D721Med (cell line): ENCODE measurements at regions not wholly inside any gene's neighbourhood (a gene's known extent, or its start where the extent isn't known, plus 50 kb on each side); places are given as distances from the start of the nearest gene placed in this dataset.

Experiments used
- DNase-seq: peaks from one replicate; pipeline ENCODE4 v3.0.0; 2011; ENCODE audit warnings: low spot score; ENCODE audit not compliant: insufficient read length
- FAIRE-seq: peaks from 2 replicates; lab custom pipeline; 2011; peaks lifted over from hg19 to GRCh38; lab: Jason Lieb, UNC
- TF ChIP-seq, protein P1 (sequence below): IDR thresholded peaks from 2 replicates; pipeline ENCODE4 v1.5.1; 2012; ENCODE audit warnings: mild to moderate bottlenecking, control low read depth; ENCODE audit not compliant: insufficient read depth; ENCODE audit errors: missing control alignments

DNA sequence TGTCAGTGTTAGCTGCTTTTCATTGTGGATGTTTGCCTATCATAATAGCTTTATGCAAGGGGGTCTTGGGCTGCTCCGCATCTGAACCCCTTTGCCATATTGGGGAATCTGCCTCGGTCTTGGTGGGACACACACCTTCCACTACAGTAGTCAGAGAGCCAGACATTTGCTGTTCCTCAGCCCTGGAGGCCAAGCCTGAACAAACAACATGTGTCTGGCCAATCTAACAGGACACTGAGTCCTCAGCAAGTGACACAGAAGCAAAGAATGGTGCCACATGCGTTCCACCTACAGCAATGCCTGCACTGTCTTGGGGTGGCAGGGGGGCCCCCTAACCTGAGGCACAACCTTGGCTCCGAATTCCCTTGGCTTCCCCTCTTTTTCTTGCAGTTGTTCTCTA, 243.9 kb downstream of the LY86 start:
- FAIRE-seq: no peak
- TF ChIP-seq, protein P1, sequence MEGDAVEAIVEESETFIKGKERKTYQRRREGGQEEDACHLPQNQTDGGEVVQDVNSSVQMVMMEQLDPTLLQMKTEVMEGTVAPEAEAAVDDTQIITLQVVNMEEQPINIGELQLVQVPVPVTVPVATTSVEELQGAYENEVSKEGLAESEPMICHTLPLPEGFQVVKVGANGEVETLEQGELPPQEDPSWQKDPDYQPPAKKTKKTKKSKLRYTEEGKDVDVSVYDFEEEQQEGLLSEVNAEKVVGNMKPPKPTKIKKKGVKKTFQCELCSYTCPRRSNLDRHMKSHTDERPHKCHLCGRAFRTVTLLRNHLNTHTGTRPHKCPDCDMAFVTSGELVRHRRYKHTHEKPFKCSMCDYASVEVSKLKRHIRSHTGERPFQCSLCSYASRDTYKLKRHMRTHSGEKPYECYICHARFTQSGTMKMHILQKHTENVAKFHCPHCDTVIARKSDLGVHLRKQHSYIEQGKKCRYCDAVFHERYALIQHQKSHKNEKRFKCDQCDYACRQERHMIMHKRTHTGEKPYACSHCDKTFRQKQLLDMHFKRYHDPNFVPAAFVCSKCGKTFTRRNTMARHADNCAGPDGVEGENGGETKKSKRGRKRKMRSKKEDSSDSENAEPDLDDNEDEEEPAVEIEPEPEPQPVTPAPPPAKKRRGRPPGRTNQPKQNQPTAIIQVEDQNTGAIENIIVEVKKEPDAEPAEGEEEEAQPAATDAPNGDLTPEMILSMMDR: no peak
- no peak for DNase-seq

DNA sequence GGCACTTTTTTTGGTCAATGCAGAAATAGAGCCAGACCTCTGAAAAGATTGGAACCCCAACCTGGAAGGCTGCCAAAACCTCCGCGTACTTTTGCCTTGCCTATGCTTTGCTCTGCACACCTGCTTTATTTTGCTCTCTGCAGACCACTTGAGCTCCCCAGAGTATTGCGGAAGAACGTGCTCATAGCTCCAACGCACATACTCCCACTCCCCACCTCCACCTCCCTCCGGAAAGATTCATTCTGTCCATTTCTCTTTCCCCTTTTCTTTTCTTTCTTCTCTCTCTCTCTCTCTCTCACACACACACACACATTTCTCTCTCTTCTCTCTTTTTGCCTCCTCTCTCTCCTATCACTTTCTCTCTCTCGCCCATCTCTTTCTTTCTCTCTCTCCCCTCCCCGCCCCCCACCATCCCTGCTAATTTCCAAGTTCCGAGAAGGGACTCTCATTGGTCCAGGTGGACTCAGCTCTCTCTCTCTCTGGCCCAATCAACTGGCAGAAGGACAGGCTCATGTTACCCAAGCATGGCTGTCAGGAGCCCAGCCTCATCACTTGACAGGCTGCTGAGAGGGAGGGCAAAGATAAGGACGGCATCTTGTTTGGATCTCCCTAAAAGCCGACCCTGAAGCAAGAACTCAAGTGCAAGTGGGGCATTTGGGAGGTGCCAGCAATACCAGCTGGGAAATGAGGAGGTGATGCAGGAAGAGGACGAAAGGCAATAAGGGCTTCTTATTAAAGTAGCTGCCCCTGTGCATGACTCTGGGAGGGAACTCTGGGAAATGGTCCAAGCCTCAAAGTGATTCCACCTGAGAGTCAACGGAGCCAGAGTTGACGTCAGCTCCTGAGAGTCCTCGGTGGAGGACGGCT, 246.1 kb downstream of the LY86 start:
- no peak for FAIRE-seq
- TF ChIP-seq, protein P1: no peak
- no peak for DNase-seq

GRCh38 chr6:6835223-6835503, 246.6 kb downstream of the LY86 start:
- DNase-seq: no peak

GRCh38 chr6:6836609-6837406, 248.3 kb downstream of the LY86 start:
- DNase-seq (no peak), FAIRE-seq (no peak)
- TF ChIP-seq, protein P1: no peak

More at GRCh38 chr6:6835223-6835503, 246.6 kb downstream of the LY86 start:
- FAIRE-seq: no peak
- TF ChIP-seq, protein P1: no peak

- TF ChIP-seq, protein P1: no peak
- no peak for FAIRE-seq
- no peak for DNase-seq
Observed at GRCh38 chr6:6837541-6838080, 249.1 kb downstream of the LY86 start.

DNA sequence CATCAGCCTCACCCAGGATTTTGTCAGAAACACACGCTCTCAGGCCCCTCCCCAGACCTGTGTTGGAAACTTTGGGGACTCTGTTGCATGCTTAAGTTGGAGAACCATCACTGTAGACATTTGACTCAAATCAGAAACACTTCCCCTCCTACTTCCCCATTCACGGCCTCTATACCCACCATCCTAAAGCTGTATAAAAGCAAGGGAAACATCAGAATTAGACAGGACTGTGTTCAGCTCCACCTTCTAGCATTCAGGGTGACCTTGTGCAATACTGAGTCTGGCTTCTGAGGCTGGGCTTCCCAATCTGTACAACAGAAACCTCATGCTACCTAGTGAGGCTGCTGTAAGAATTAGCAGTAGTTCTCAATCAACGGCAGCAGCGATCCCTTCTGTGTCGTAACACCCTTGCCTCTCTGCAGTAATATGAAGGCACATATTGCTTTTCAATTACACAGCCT, 252.3 kb downstream of the LY86 start:
- TF ChIP-seq, protein P1: no peak
- no peak for FAIRE-seq

GRCh38 chr6:6841571-6841970, 253.1 kb downstream of the LY86 start:
- peak; percentile 21 for FAIRE-seq
- TF ChIP-seq, protein P1: peak; percentile 19
- DNase-seq: no peak

More for the DNA sequence above, 252.3 kb downstream of the LY86 start:
- DNase-seq: no peak
